Ascending aorta (tissue), 2 donors: ENCODE measurements at regions not wholly inside any gene's neighbourhood (a gene's known extent, or its start where the extent isn't known, plus 50 kb on each side); places are given as distances from the start of the nearest gene placed in this dataset.

ENCODE experiments used
- DNase-seq, 2 donors: peaks; one replicate each; pipeline ENCODE4 v3.0.0-alpha.2; 2019; ENCODE audit warnings: low spot score in 2 of 2
- H3K27ac ChIP-seq, 2 donors: fragments of 200-600 bp; sonication (generic); one replicate each; pipeline ENCODE4 v1.5.1; 2016 to 2017; ENCODE audit warnings: mild to moderate bottlenecking in 1 of 2
- H3K27me3 ChIP-seq: fragments of 200-600 bp; sonication (generic); one replicate; pipeline ENCODE4 v1.5.1; 2017
- H3K36me3 ChIP-seq, 2 donors: fragments of 200-600 bp; sonication (generic); one replicate each; pipeline ENCODE4 v1.5.1; 2016
- H3K4me1 ChIP-seq, 2 donors: fragments of 200-600 bp; sonication (generic); one replicate each; pipeline ENCODE4 v1.5.1; 2016 to 2017; ENCODE audit warnings: mild to moderate bottlenecking in 1 of 2
- H3K4me3 ChIP-seq, 2 donors: fragments of 200-600 bp; sonication (generic); one replicate each; pipeline ENCODE4 v1.5.1; 2016 to 2017; ENCODE audit warnings: mild to moderate bottlenecking in 1 of 2
- H3K9me3 ChIP-seq, 2 donors: fragments of 200-600 bp; sonication (generic); one replicate each; pipeline ENCODE4 v1.5.1; 2016
- CTCF ChIP-seq, 3 experiments: fragments of 200-600 bp in 2 of 3; fragments of 450-650 bp in 1 of 3; sonication (generic) in 2 of 3; IDR thresholded peaks; one replicate each; pipeline ENCODE4 v1.5.1; 2016 to 2019; ENCODE audit warnings: antibody characterized with exemption in 3 of 3, mild to moderate bottlenecking in 1 of 3, moderate library complexity in 1 of 3
- intact Hi-C: fragments of 100-400 bp; cut with DNase I; formaldehyde crosslinking; loops from one replicate; pipeline ENCODE4 v1.15.1; 2023

DNA sequence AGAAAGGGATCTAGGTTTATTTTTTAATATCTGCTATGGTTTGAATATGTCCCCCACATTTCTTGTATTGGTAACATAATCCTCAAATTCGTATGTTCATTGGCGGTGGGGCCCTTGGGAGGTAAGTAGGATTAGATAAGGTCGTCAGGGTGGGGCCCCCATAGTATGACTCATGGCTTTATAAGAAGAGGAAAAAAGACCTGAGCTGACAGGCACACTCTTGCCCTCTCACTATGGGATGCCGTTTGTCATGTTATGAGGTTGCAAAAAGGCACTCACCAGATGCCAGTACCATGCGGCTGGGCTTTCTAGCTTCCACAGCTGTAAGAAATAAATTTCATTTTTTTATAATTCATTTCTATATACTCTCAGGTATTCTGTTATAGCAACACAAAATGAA, 67.3 kb upstream of the SGCD start:
- H3K4me3 ChIP-seq = no peak overlapping the region

GRCh38 chr5:156261275-156261939, 65.6 kb upstream of the SGCD start:
- Histone ChIP-seq H3K9me3 (no peaks in the 10 kb centered on the region), H3K27me3 (no peaks in the 10 kb centered on the region), H3K4me3 (no peak overlapping the region), H3K36me3 (no peaks in the 10 kb centered on the region), H3K27ac (no peak overlapping the region), H3K4me1 (no peaks in the 10 kb centered on the region)
- DNase-seq = no peak
- intact Hi-C loops = no loop called here
- TF ChIP-seq CTCF (IDR thresholded peaks at IDR 0.05) = no peak

More for the DNA sequence above, 67.3 kb upstream of the SGCD start:
- intact Hi-C loops = no loop called here
- no peak for TF ChIP-seq CTCF (IDR thresholded peaks at IDR 0.05)
- Histone ChIP-seq H3K4me1 (no peaks in the 10 kb centered on the region), H3K27ac (no peak overlapping the region), H3K36me3 (no peaks in the 10 kb centered on the region), H3K27me3 (no peaks in the 10 kb centered on the region), H3K9me3 (no peaks in the 10 kb centered on the region)
- DNase-seq = no peak

GRCh38 chr5:156271569-156271968, 55.4 kb upstream of the SGCD start:
- intact Hi-C loops = no loop called here
- no peaks in the 10 kb centered on the region for H3K4me1 ChIP-seq
- no peak for TF ChIP-seq CTCF (IDR thresholded peaks at IDR 0.05)
- H3K27me3 ChIP-seq = no peaks in the 10 kb centered on the region
- no peak for DNase-seq
- no peaks in the 10 kb centered on the region for H3K36me3 ChIP-seq
- H3K4me3 ChIP-seq = no peak overlapping the region
- H3K9me3 ChIP-seq = peaks cover 0 to 6% of the 10 kb centered on the region in 2 donors
- no peak overlapping the region for H3K27ac ChIP-seq

- Histone ChIP-seq H3K36me3 (no peaks in the 10 kb centered on the region), H3K9me3 (peaks cover 0 to 6% of the 10 kb centered on the region in 2 donors), H3K4me1 (no peaks in the 10 kb centered on the region), H3K27me3 (no peaks in the 10 kb centered on the region), H3K4me3 (no peak overlapping the region), H3K27ac (no peak overlapping the region)
- no peak for DNase-seq
- TF ChIP-seq CTCF (IDR thresholded peaks at IDR 0.05) = no peak
- intact Hi-C loops = no loop called here
These were observed 54.8 kb upstream of the SGCD start for GRCh38 chr5:156272139-156272538.

DNA sequence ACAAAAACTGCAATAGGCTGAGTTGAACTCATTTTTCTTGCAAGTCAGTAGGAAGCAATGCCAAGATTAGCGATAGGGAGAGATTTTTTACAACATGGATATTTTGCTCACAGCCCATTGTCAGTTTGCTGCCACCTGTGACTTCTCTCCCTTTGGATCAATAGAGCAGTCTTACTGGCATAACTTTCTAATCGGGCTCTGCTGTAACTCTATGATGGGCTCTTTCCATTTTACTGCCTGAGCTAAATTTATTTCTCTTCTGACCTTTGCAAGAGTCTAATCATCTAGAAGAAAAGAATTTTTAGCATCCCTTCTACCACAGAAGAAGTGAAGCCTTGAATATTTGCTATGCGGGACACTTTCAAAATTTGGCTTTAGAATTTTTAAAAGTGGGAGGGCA, 53.6 kb upstream of the SGCD start:
- intact Hi-C loops = no loop called here
- H3K36me3 ChIP-seq = no peaks in the 10 kb centered on the region
- no peak overlapping the region for H3K27ac ChIP-seq
- H3K9me3 ChIP-seq = peaks cover 0 to 6% of the 10 kb centered on the region in 2 donors
- no peaks in the 10 kb centered on the region for H3K4me1 ChIP-seq
- no peaks in the 10 kb centered on the region for H3K27me3 ChIP-seq
- TF ChIP-seq CTCF (IDR thresholded peaks at IDR 0.05) = no peak
- no peak overlapping the region for H3K4me3 ChIP-seq
- DNase-seq = no peak

- H3K4me3 ChIP-seq = no peak overlapping the region
- peaks cover 0 to 6% of the 10 kb centered on the region in 2 donors for H3K9me3 ChIP-seq
- no peak for DNase-seq
- no peak overlapping the region for H3K27ac ChIP-seq
- no peaks in the 10 kb centered on the region for H3K4me1 ChIP-seq
- intact Hi-C loops = no loop called here
- H3K27me3 ChIP-seq = no peaks in the 10 kb centered on the region
- no peaks in the 10 kb centered on the region for H3K36me3 ChIP-seq
- TF ChIP-seq CTCF (IDR thresholded peaks at IDR 0.05) = no peak
These were observed 52.5 kb upstream of the SGCD start for GRCh38 chr5:156274453-156274852.
